GM19467 (cell line): ENCODE measurements at regions not wholly inside any gene's neighbourhood (a gene's known extent, or its start where the extent isn't known, plus 50 kb on each side); places are given as distances from the start of the nearest gene placed in this dataset.

Source experiments
- ATAC-seq: cut with Tn5 transposase; IDR thresholded peaks from one replicate; pipeline ENCODE4 v1.9.1; 2021; ENCODE audit warnings: mild to moderate bottlenecking, moderate library complexity; ENCODE audit not compliant: unreplicated experiment

DNA sequence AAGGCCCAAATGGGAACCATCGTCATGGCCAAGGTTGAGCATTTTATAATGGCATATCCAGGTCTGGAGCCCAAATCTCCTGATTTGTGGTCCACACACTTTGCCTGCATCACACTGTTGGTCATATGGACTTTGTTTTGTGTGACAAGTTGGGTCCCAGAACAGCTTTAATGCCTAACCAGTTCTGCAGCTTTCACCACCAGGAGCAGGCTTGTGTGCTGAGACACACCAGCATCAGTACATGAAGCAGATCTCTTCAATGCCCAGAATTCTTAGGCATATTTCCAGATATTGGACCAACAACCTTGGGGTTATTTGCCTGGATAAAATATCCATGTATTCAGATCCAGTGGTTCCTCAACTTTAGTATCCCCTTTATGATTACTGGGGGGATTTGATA, 371.3 kb downstream of the FBXW7 start:
- no peak for ATAC-seq

DNA sequence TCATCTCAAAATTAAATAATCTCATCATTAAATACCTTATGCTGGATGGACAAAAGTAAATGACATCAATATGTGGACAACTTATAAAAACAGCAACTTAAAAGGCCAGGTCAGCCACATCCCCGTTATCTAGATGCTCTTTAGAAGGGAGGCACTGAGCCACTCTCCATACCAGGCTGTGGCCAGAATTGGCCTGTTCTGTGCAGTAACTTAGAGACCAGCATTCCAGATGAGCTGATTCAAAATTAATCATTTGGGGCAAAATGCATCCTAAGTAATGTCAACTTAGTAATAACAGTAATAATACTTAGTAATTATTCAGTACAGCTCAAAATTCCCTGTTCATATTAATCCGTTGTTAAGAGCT, 373.6 kb downstream of the FBXW7 start:
- no peak for ATAC-seq

DNA sequence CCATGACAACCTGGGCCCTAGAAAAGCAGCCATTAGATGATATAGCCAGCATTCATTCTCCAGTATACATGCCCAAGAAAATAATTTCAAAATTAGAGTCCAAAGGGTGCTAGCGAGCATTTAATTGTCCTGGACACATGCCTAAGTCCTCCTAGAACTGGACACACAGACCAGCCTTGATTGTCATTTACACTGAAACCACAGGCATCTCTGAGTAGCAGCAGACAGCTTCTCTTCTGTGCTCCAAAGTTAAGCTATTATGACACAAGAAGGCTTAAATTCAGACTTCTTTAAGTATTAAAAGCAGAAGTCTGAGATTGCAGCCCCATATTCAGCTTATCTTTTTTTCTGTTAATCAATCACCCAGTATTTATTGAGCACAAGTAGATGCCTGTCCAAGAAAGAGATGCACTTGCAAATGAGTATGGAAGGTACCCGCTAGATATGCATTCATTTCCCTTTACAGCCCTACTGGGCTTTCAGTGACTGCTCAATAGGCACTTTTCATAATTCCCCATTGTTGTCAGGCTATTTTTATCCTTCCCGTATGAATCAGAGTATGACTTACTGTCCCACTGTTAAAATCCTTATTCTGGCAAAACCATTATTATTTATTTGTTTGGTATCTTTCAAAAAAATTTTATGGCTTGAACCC, 374.1 kb downstream of the FBXW7 start:
- ATAC-seq: no peak

DNA sequence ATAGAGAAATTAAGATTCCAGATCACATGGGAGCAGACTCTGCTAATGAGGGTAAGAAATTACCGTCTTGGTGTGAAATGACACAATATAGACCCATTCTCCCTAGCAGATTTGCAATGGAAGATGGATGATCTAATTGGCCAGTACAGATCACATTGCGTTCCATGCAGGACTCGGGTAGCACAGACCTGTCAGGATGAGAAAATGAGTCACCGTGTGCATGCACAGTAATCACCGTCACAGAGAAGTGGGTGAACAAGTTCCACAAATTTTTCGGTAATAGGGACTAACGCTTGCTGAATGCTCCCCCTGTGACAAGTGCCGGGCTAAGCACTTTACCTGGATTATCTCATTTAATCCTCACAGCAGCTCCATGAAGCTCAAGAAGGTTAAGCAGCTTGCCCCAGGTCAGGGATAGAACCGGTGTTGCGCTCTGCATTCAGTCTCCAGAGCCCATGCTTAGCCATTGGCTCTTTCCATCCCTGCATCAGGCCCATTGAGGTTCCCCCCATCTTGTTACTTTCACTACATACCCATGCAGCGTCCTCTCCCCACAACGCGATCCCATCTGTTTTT, 375.6 kb downstream of the FBXW7 start:
- ATAC-seq: no peak

DNA sequence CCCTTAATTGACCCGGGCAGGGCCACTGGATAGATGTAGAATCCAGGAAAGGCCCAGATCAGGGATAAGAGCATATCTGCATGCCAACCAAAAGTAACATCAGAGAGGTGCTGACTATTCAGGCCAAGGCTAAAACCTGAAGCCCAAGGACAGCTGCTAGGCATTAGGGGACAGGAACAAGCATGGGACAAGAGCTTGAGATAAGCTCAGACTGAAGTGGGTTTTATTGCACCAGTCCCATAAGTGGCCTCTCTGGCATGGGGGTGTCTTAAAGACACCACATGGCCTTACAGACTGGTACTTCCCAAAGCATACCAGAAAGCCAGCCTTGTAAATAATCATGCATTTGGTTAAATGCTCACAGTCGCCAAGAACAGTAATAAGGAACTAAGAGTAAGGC, 376.1 kb downstream of the FBXW7 start:
- ATAC-seq: no peak

GRCh38 chr4:152158225-152158624, 377.7 kb downstream of the FBXW7 start:
- no peak for ATAC-seq

DNA sequence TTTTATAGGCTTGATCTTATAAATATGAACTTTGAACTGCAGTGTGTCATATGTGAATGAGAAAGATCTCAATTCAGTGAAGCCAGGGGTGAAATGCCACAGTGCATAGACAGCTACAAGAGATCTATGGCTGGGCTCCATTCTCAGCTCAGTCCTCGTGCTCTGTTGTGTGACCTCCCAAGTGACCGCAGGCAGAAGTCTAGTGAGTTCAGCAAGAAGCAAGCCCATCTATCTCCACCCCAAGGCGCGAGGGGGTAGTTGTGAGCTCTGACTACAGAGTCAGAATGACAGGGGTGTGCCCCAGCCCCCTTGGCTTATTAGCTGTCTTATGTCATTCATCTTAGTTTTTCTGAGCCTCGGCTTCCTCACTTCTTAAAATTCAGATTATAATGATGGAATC, 378.3 kb downstream of the FBXW7 start:
- no peak for ATAC-seq

GRCh38 chr4:152156442-152156841, 379.4 kb downstream of the FBXW7 start:
- no peak for ATAC-seq

DNA sequence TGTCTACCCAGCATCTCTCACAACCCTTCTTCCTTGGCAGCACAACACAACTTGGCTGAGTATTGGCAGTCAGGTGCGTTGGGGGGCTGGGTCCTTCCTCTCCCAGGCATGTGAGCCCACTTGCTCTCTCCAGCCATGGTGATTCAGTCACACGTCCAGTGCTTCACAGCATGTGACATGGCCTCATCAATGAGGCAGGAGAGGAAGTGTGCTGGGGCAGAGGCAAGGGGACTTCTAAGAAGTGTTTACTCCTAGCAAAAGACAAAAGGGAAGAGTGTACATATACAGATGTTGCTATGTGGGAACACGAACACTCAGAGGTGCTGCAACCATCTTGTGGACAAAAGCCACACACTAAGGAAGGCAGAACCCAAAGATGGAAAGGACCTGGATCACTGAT, 380.8 kb downstream of the FBXW7 start:
- no peak for ATAC-seq

GRCh38 chr4:152154433-152154832, 381.5 kb downstream of the FBXW7 start:
- no peak for ATAC-seq

DNA sequence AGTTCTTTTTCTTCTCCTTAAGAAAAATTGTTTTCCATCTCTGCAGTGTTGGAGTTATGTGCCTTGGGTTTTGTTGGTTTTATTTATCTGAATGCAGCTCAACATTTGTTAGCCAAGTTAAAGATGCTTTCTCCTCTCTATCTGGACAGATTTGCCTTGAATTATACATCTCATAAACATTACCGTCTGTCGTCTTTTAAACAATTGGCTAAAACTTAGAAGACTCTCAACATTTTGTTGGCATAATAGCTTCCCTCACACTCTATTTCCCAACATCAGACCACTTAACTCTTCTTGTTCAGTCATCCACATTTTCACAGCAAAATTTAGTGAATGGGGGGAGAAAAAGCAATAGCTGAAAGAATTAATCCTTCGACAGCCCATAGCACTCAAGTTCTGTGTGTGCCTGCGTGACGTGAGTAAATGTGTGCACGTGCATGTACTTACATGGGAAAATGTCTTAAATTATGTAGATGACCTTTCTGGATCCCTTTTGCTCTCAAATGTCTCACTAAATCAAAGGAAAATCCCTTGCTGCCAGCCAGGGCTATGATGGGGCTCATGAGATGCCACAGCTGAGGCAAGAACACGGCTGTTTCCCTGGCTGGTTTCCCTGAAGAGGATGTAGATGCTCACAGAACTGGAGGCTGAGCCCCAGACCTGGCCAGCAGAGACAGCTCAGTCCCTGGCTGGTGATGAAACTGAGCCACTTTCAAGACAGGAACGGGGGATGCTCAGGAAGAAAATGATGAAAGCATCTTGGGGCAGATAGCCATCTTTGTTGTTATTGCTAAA, 382.2 kb downstream of the FBXW7 start:
- no peak for ATAC-seq

DNA sequence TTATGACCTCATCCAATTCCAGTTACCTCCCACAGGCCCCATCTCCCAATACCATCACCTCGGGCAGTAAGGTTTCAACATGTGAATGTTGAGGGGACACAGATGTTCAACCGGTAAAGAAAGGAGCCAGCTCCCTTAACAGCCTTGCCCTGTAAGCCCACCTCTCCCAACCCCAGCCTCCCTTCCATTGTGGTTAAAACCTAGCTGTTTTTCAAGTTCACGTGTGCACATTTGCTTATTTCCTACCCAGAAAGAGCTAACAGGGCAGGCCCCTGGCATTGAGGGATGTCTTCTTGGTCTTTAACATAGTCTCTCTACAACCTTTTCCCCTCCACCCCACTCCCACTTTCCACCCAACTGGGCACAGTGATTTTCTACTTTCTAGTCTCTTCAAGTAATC, 385.7 kb downstream of the FBXW7 start:
- ATAC-seq: no peak

DNA sequence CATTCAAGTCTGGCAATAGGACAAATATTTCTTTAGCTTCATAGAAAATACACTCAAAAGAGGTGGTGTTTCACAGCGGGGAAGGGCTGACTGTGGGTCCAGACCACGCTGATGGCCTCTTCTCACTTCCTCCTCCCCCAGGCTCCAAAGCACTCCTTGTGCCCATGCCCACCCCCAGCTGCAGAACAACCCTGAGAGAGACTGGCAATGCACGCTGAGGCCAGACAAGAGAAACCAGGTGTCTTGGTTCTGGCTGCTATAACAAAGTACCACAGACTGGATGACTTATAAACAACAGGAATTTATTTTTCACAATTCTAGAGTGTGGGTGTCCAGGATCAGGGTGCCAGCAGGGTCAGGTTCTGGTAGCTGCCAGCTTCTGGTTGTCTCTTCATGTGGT, 386.1 kb downstream of the FBXW7 start:
- ATAC-seq: no peak

DNA sequence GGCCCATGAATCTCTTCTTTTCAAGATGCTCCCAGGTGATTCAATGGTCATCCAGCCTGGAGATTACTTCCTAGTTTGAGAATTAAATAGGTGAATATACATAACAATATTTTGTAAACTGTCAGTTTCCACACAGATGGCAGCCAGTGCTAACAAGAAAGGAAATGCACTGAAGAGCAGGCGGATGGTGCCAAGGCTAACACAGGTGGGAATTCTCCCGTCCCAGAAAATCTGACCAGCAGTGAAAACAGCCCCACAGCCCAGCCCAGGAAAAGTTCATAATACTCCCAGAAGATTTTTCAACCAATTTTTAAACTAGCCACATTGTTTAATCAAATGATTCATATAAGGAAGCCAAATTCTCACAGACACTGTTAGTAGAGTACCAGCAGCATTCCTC, 387.2 kb upstream of the GATB start:
- no peak for ATAC-seq

DNA sequence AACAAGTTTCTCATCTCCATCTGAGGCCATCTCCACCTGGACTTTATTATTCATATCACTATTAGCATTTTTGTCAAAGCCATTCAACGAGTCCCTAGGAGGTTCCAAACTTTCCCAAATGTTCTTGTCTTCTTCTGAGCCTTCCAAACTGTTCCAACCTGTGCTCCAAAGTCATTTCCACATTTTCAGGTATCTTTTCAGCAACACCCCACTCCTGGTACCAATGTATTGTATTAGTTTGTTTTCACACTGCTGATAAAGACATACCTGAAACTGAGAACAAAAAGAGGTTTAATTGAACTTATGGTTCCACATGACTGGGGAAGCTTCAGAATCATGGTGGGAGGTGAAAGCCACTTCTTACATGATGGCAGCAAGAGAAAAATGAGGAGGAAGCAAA, 385.4 kb upstream of the GATB start:
- ATAC-seq: no peak

- ATAC-seq: no peak
Measured at GRCh38 chr4:152143806-152144205, 383.0 kb upstream of the GATB start.

- no peak for ATAC-seq
Measured at GRCh38 chr4:152138451-152138850, 377.6 kb upstream of the GATB start.

GRCh38 chr4:152132776-152133175, 372.0 kb upstream of the GATB start:
- ATAC-seq: no peak

GRCh38 chr4:152128356-152128755, 367.5 kb upstream of the GATB start:
- ATAC-seq: no peak

GRCh38 chr4:152126238-152126637, 365.4 kb upstream of the GATB start:
- ATAC-seq: no peak

- no peak for ATAC-seq
Measured at GRCh38 chr4:152118819-152119553, 358.2 kb upstream of the GATB start.
